ENCODE measurements at regions not wholly inside any gene's neighbourhood (a gene's known extent, or its start where the extent isn't known, plus 50 kb on each side); places are given as distances from the start of the nearest gene placed in this dataset.
"Not testable (repeated sequence)": the region's sequence is repeated elsewhere in the genome, so short reads cannot be mapped to it uniquely, and the experiment has no call there.

- no peak overlapping the region for H3K9ac ChIP-seq (ENCODE audit: low read depth in 1 of 2, low read length in 2 of 2)
- no peak overlapping the region for H3K27ac ChIP-seq (ENCODE audit: low read depth, low read length)
- peaks cover 0 to 7% of the 10 kb centered on the region in 2 donors for H3K4me1 ChIP-seq (ENCODE audit: control insufficient read depth in 1 of 2, insufficient read depth in 2 of 2, low read length in 2 of 2)
These were observed 220.2 kb upstream of the DMRT1 start for GRCh38 chr9:621201-621855.

GRCh38 chr9:624935-625500 is 216.5 kb upstream of the DMRT1 start:
- Histone ChIP-seq H3K36me3 (ENCODE audit: control insufficient read depth in 1 of 2, insufficient read depth in 2 of 2, low read length in 2 of 2) (no peaks in the 10 kb centered on the region), H3K4me3 (ENCODE audit: low read depth in 1 of 2, low read length in 2 of 2) (no peak overlapping the region), H3K4me1 (ENCODE audit: control insufficient read depth in 1 of 2, insufficient read depth in 2 of 2, low read length in 2 of 2) (peaks cover 0 to 5% of the 10 kb centered on the region in 2 donors), H3K9ac (ENCODE audit: low read depth in 1 of 2, low read length in 2 of 2) (no peak overlapping the region), H3K27me3 (ENCODE audit: control insufficient read depth in 1 of 2, insufficient read depth in 2 of 2, low read length in 2 of 2) (no peaks in the 10 kb centered on the region), H3K27ac (ENCODE audit: low read depth, low read length) (no peak overlapping the region), H3K9me3 (ENCODE audit: control insufficient read depth in 1 of 2, low read length in 2 of 2) (no peaks in the 10 kb centered on the region)

More at GRCh38 chr9:621201-621855, 220.2 kb upstream of the DMRT1 start:
- H3K36me3 ChIP-seq (ENCODE audit: control insufficient read depth in 1 of 2, insufficient read depth in 2 of 2, low read length in 2 of 2): no peaks in the 10 kb centered on the region
- H3K4me3 ChIP-seq (ENCODE audit: low read depth in 1 of 2, low read length in 2 of 2): no peak overlapping the region
- H3K9me3 ChIP-seq (ENCODE audit: control insufficient read depth in 1 of 2, low read length in 2 of 2): no peaks in the 10 kb centered on the region
- no peaks in the 10 kb centered on the region for H3K27me3 ChIP-seq (ENCODE audit: control insufficient read depth in 1 of 2, insufficient read depth in 2 of 2, low read length in 2 of 2)

DNA sequence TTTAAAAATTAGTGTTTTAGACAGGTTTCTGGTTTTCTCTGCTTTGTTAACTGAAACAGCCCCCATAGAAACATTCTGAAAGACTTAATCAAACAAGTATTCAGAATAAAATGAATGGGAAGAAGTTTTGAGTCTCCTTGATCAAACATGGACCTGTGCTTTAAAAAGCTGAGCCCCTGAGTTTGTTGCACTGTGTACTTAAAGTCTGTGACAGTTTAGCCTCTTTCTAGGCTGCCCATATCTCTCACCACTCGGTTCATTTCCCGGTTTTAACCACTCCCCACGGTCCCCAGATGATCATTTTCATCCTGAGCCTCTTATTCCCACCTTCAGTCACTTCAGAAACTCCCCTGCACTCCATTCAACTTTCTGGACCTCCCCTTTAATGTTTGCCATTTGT is 215.9 kb upstream of the DMRT1 start:
- Histone ChIP-seq H3K9me3 (ENCODE audit: control insufficient read depth in 1 of 2, low read length in 2 of 2) (no peaks in the 10 kb centered on the region), H3K4me3 (ENCODE audit: low read depth in 1 of 2, low read length in 2 of 2) (no peak overlapping the region), H3K27ac (ENCODE audit: low read depth, low read length) (no peak overlapping the region), H3K4me1 (ENCODE audit: control insufficient read depth in 1 of 2, insufficient read depth in 2 of 2, low read length in 2 of 2) (peaks cover 0 to 5% of the 10 kb centered on the region in 2 donors), H3K36me3 (ENCODE audit: control insufficient read depth in 1 of 2, insufficient read depth in 2 of 2, low read length in 2 of 2) (no peaks in the 10 kb centered on the region), H3K9ac (ENCODE audit: low read depth in 1 of 2, low read length in 2 of 2) (no peak overlapping the region), H3K27me3 (ENCODE audit: control insufficient read depth in 1 of 2, insufficient read depth in 2 of 2, low read length in 2 of 2) (no peaks in the 10 kb centered on the region)

DNA sequence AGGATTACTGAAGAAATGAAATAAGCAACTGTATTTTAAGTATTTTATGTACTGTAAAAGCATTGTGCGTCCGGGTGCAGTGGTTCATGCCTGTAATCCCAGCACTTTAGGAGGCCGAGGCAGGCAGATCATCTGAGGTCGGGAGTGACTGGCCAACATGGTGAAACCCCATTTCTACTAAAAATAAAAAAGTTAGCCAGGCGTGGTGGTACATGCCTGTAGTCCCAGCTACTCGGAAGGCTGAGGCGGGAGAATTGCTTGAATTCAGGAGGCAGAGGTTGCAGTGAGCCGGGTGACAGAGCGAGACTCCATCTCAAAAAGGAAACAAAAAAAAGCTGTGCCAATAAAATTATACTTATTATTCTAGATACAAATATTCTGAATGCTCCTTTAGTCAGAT is 215.4 kb upstream of the DMRT1 start:
- H3K9me3 ChIP-seq (ENCODE audit: control insufficient read depth in 1 of 2, low read length in 2 of 2); H3K27me3 ChIP-seq (ENCODE audit: control insufficient read depth in 1 of 2, insufficient read depth in 2 of 2, low read length in 2 of 2); H3K27ac ChIP-seq (ENCODE audit: low read depth, low read length); H3K36me3 ChIP-seq (ENCODE audit: control insufficient read depth in 1 of 2, insufficient read depth in 2 of 2, low read length in 2 of 2); H3K9ac ChIP-seq (ENCODE audit: low read depth in 1 of 2, low read length in 2 of 2); H3K4me3 ChIP-seq (ENCODE audit: low read depth in 1 of 2, low read length in 2 of 2); H3K4me1 ChIP-seq (ENCODE audit: control insufficient read depth in 1 of 2, insufficient read depth in 2 of 2, low read length in 2 of 2): not testable (repeated sequence)

DNA sequence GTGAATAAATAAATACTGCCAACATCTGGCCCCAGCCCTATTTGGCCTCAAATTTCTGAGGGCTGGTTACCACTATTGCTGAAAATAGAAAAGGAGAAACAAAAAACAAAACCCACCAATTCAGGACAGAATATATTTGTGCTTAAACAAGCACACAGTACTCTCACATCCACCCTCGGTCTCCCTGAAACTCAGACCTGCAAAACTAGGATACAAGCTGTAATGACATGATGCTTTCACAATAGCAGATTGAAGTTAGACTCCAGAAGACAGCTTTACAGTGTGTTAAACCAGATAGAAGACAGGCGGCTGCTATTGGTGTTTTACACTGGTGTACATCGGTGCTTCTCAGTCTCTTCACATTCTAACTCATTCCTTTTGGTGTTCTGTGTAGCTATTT is 214.9 kb upstream of the DMRT1 start:
- Histone ChIP-seq H3K4me1 (ENCODE audit: control insufficient read depth in 1 of 2, insufficient read depth in 2 of 2, low read length in 2 of 2) (peaks cover 4 to 5% of the 10 kb centered on the region in 2 donors), H3K36me3 (ENCODE audit: control insufficient read depth in 1 of 2, insufficient read depth in 2 of 2, low read length in 2 of 2) (no peaks in the 10 kb centered on the region), H3K27me3 (ENCODE audit: control insufficient read depth in 1 of 2, insufficient read depth in 2 of 2, low read length in 2 of 2) (no peaks in the 10 kb centered on the region), H3K9ac (ENCODE audit: low read depth in 1 of 2, low read length in 2 of 2) (peak overlapping the region in 1 of 2 donors; percentile 5), H3K27ac (ENCODE audit: low read depth, low read length) (no peak overlapping the region), H3K9me3 (ENCODE audit: control insufficient read depth in 1 of 2, low read length in 2 of 2) (no peaks in the 10 kb centered on the region), H3K4me3 (ENCODE audit: low read depth in 1 of 2, low read length in 2 of 2) (no peak overlapping the region)

GRCh38 chr9:627336-627970 is 214.0 kb upstream of the DMRT1 start:
- Histone ChIP-seq H3K4me1 (ENCODE audit: control insufficient read depth in 1 of 2, insufficient read depth in 2 of 2, low read length in 2 of 2) (peaks cover 5% of the 10 kb centered on the region in 2 donors), H3K27me3 (ENCODE audit: control insufficient read depth in 1 of 2, insufficient read depth in 2 of 2, low read length in 2 of 2) (no peaks in the 10 kb centered on the region), H3K9ac (ENCODE audit: low read depth in 1 of 2, low read length in 2 of 2) (peak overlapping the region in 1 of 2 donors; percentile 5), H3K27ac (ENCODE audit: low read depth, low read length) (peak overlapping the region; percentile 14), H3K4me3 (ENCODE audit: low read depth in 1 of 2, low read length in 2 of 2) (no peak overlapping the region), H3K9me3 (ENCODE audit: control insufficient read depth in 1 of 2, low read length in 2 of 2) (no peaks in the 10 kb centered on the region), H3K36me3 (ENCODE audit: control insufficient read depth in 1 of 2, insufficient read depth in 2 of 2, low read length in 2 of 2) (no peaks in the 10 kb centered on the region)

GRCh38 chr9:629146-629545 is 212.4 kb upstream of the DMRT1 start:
- Histone ChIP-seq H3K9me3 (ENCODE audit: control insufficient read depth in 1 of 2, low read length in 2 of 2) (no peaks in the 10 kb centered on the region), H3K27ac (ENCODE audit: low read depth, low read length) (no peak overlapping the region), H3K36me3 (ENCODE audit: control insufficient read depth in 1 of 2, insufficient read depth in 2 of 2, low read length in 2 of 2) (no peaks in the 10 kb centered on the region), H3K4me3 (ENCODE audit: low read depth in 1 of 2, low read length in 2 of 2) (no peak overlapping the region), H3K4me1 (ENCODE audit: control insufficient read depth in 1 of 2, insufficient read depth in 2 of 2, low read length in 2 of 2) (peaks cover 5% of the 10 kb centered on the region in 2 donors), H3K27me3 (ENCODE audit: control insufficient read depth in 1 of 2, insufficient read depth in 2 of 2, low read length in 2 of 2) (no peaks in the 10 kb centered on the region), H3K9ac (ENCODE audit: low read depth in 1 of 2, low read length in 2 of 2) (no peak overlapping the region)

DNA sequence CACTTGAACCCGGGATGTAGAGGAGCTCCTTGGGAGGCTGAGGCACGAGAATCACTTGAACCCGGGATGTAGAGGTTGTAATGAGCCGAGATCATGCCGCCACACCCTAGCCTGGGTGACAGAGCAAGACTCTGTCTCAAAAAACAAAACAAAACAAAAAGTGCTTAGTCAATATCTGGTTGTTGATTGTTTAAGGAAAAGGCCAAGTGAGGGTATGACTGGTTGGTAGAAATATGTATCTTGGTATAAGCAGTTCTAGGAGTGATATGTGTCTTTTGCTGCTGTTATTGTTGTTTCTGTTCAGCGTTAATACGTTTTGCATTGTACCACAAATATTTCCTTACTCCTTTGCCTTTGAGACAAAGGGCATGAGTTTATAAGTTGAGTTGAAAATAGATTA is 210.7 kb upstream of the DMRT1 start:
- Histone ChIP-seq H3K27me3 (ENCODE audit: control insufficient read depth in 1 of 2, insufficient read depth in 2 of 2, low read length in 2 of 2) (no peaks in the 10 kb centered on the region), H3K36me3 (ENCODE audit: control insufficient read depth in 1 of 2, insufficient read depth in 2 of 2, low read length in 2 of 2) (no peaks in the 10 kb centered on the region), H3K4me1 (ENCODE audit: control insufficient read depth in 1 of 2, insufficient read depth in 2 of 2, low read length in 2 of 2) (peaks cover 5% of the 10 kb centered on the region in 2 donors), H3K9me3 (ENCODE audit: control insufficient read depth in 1 of 2, low read length in 2 of 2) (no peaks in the 10 kb centered on the region), H3K9ac (ENCODE audit: low read depth in 1 of 2, low read length in 2 of 2) (no peak overlapping the region), H3K27ac (ENCODE audit: low read depth, low read length) (no peak overlapping the region), H3K4me3 (ENCODE audit: low read depth in 1 of 2, low read length in 2 of 2) (no peak overlapping the region)

- Histone ChIP-seq H3K27me3 (ENCODE audit: control insufficient read depth in 1 of 2, insufficient read depth in 2 of 2, low read length in 2 of 2) (no peaks in the 10 kb centered on the region), H3K36me3 (ENCODE audit: control insufficient read depth in 1 of 2, insufficient read depth in 2 of 2, low read length in 2 of 2) (no peaks in the 10 kb centered on the region), H3K9me3 (ENCODE audit: control insufficient read depth in 1 of 2, low read length in 2 of 2) (no peaks in the 10 kb centered on the region), H3K4me1 (ENCODE audit: control insufficient read depth in 1 of 2, insufficient read depth in 2 of 2, low read length in 2 of 2) (peaks cover 5% of the 10 kb centered on the region in 2 donors), H3K4me3 (ENCODE audit: low read depth in 1 of 2, low read length in 2 of 2) (no peak overlapping the region), H3K27ac (ENCODE audit: low read depth, low read length) (no peak overlapping the region), H3K9ac (ENCODE audit: low read depth in 1 of 2, low read length in 2 of 2) (no peak overlapping the region)
These were observed 209.9 kb upstream of the DMRT1 start for GRCh38 chr9:631596-631995.

GRCh38 chr9:633461-633860 is 208.0 kb upstream of the DMRT1 start:
- no peaks in the 10 kb centered on the region for H3K27me3 ChIP-seq (ENCODE audit: control insufficient read depth in 1 of 2, insufficient read depth in 2 of 2, low read length in 2 of 2)
- H3K4me1 ChIP-seq (ENCODE audit: control insufficient read depth in 1 of 2, insufficient read depth in 2 of 2, low read length in 2 of 2): peaks cover 0 to 5% of the 10 kb centered on the region in 2 donors
- H3K4me3 ChIP-seq (ENCODE audit: low read depth in 1 of 2, low read length in 2 of 2): no peak overlapping the region
- no peaks in the 10 kb centered on the region for H3K9me3 ChIP-seq (ENCODE audit: control insufficient read depth in 1 of 2, low read length in 2 of 2)
- no peaks in the 10 kb centered on the region for H3K36me3 ChIP-seq (ENCODE audit: control insufficient read depth in 1 of 2, insufficient read depth in 2 of 2, low read length in 2 of 2)
- H3K27ac ChIP-seq (ENCODE audit: low read depth, low read length): no peak overlapping the region
- H3K9ac ChIP-seq (ENCODE audit: low read depth in 1 of 2, low read length in 2 of 2): no peak overlapping the region

All from duodenal mucosa (tissue), 2 donors.